ENCODE measurements at regions not wholly inside any gene's neighbourhood (a gene's known extent, or its start where the extent isn't known, plus 50 kb on each side); places are given as distances from the start of the nearest gene placed in this dataset.

DNA sequence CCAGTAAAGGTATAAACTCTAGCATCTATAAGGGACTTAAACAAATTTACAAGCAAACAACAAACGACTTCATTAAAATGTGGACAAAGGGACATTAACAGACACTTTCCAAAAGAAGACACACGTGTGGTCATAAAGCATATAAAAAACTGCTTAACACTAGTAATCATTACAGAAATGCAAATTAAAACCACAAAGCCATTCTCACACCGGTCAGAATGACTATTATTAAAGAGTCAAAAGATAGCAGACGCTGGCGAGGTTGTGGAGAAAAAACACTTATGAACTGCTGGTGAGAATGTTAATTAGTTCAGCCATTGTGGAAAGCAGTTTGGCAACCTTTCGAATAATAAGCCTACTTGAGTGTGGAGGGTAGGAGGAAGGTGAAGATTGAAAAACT lies 217.1 kb upstream of the DLGAP1 start:
- no peak overlapping the region for H3K4me3 ChIP-seq (replicated peaks in 1 of 3)
- H3K4me1 ChIP-seq: no peaks in the 10 kb centered on the region
- H3K27ac ChIP-seq: no peak overlapping the region
- no peaks in the 10 kb centered on the region for H3K36me3 ChIP-seq
- intact Hi-C loops (cut with DNase I): no loop called here
- H3K27me3 ChIP-seq: no peaks in the 10 kb centered on the region
- DNase-seq: no peak
- no peaks in the 10 kb centered on the region for H3K9me3 ChIP-seq
- 83 to 84% methylated on average over 6 of the region's 6 CpGs for WGBS, 2 donors
- TF ChIP-seq POLR2A (IDR thresholded peaks at IDR 0.05): no peak
- TF ChIP-seq, protein P1, sequence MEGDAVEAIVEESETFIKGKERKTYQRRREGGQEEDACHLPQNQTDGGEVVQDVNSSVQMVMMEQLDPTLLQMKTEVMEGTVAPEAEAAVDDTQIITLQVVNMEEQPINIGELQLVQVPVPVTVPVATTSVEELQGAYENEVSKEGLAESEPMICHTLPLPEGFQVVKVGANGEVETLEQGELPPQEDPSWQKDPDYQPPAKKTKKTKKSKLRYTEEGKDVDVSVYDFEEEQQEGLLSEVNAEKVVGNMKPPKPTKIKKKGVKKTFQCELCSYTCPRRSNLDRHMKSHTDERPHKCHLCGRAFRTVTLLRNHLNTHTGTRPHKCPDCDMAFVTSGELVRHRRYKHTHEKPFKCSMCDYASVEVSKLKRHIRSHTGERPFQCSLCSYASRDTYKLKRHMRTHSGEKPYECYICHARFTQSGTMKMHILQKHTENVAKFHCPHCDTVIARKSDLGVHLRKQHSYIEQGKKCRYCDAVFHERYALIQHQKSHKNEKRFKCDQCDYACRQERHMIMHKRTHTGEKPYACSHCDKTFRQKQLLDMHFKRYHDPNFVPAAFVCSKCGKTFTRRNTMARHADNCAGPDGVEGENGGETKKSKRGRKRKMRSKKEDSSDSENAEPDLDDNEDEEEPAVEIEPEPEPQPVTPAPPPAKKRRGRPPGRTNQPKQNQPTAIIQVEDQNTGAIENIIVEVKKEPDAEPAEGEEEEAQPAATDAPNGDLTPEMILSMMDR (IDR thresholded peaks at IDR 0.05): no peak

DNA sequence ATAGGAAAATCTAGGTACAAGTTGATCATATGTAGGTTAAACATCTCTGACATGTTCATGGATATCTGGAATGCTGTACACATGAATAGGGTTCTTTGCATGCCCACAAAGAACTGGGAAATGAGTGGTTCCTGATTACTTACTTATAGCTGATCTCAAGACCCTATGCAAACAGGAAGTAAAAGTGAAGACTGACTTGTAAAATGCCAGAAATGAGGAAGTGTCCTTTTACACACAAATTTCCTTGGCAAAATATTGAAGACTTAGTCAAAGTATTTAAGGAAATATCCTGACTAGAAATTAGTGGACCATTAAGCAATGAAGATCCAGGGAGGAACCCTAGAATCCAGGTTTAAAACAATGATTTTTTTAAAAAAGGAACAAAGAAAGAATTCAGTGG lies 203.7 kb upstream of the DLGAP1 start:
- H3K27me3 ChIP-seq: no peaks in the 10 kb centered on the region
- H3K4me1 ChIP-seq: no peaks in the 10 kb centered on the region
- intact Hi-C loops (cut with DNase I): no loop called here
- no peak overlapping the region for H3K4me3 ChIP-seq (replicated peaks in 1 of 3)
- no peaks in the 10 kb centered on the region for H3K9me3 ChIP-seq
- TF ChIP-seq, protein P1 (IDR thresholded peaks at IDR 0.05): no peak
- no peak for TF ChIP-seq POLR2A (IDR thresholded peaks at IDR 0.05)
- DNase-seq: no peak
- H3K27ac ChIP-seq: no peak overlapping the region
- no peaks in the 10 kb centered on the region for H3K36me3 ChIP-seq

- intact Hi-C loops (cut with DNase I): no loop called here
- TF ChIP-seq, protein P1 (IDR thresholded peaks at IDR 0.05): no peak
- no peak for TF ChIP-seq POLR2A (IDR thresholded peaks at IDR 0.05)
- WGBS, 2 donors: 93% methylated on average over 2 of the region's 2 CpGs
Measured at GRCh38 chr18:4653418-4653817, 198.3 kb upstream of the DLGAP1 start.

GRCh38 chr18:4641771-4642368 lies 186.8 kb upstream of the DLGAP1 start:
- intact Hi-C loops (cut with DNase I): no loop called here
- DNase-seq: no peak
- no peak overlapping the region for H3K27ac ChIP-seq
- 75 to 80% methylated on average over 5 of the region's 5 CpGs for WGBS, 2 donors
- no peaks in the 10 kb centered on the region for H3K36me3 ChIP-seq
- H3K27me3 ChIP-seq: no peaks in the 10 kb centered on the region
- no peak for TF ChIP-seq POLR2A (IDR thresholded peaks at IDR 0.05)
- TF ChIP-seq, protein P1 (IDR thresholded peaks at IDR 0.05): no peak
- H3K9me3 ChIP-seq: no peaks in the 10 kb centered on the region
- H3K4me3 ChIP-seq (replicated peaks in 1 of 3): no peak overlapping the region
- H3K4me1 ChIP-seq: no peaks in the 10 kb centered on the region

More at GRCh38 chr18:4653418-4653817, 198.3 kb upstream of the DLGAP1 start:
- Histone ChIP-seq H3K4me1 (no peaks in the 10 kb centered on the region), H3K4me3 (replicated peaks in 1 of 3) (no peak overlapping the region), H3K27me3 (no peaks in the 10 kb centered on the region), H3K27ac (no peak overlapping the region), H3K36me3 (no peaks in the 10 kb centered on the region), H3K9me3 (no peaks in the 10 kb centered on the region)
- DNase-seq: no peak

- no peak for TF ChIP-seq POLR2A (IDR thresholded peaks at IDR 0.05)
- TF ChIP-seq, protein P1 (IDR thresholded peaks at IDR 0.05): no peak
- intact Hi-C loops (cut with DNase I): no loop called here
- H3K4me3 ChIP-seq (replicated peaks in 1 of 3): no peak overlapping the region
- H3K27ac ChIP-seq: no peak overlapping the region
- no peaks in the 10 kb centered on the region for H3K27me3 ChIP-seq
- no peaks in the 10 kb centered on the region for H3K36me3 ChIP-seq
- H3K4me1 ChIP-seq: no peaks in the 10 kb centered on the region
- 60 to 77% methylated on average over 3 of the region's 3 CpGs for WGBS, 2 donors
- DNase-seq: no peak
- no peaks in the 10 kb centered on the region for H3K9me3 ChIP-seq
Measured at GRCh38 chr18:4640349-4641012, 185.4 kb upstream of the DLGAP1 start.
